ENCODE measurements at regions not wholly inside any gene's neighbourhood (a gene's known extent, or its start where the extent isn't known, plus 50 kb on each side); places are given as distances from the start of the nearest gene placed in this dataset.
"Not testable (repeated sequence)": the region's sequence is repeated elsewhere in the genome, so short reads cannot be mapped to it uniquely, and the experiment has no call there.

DNA sequence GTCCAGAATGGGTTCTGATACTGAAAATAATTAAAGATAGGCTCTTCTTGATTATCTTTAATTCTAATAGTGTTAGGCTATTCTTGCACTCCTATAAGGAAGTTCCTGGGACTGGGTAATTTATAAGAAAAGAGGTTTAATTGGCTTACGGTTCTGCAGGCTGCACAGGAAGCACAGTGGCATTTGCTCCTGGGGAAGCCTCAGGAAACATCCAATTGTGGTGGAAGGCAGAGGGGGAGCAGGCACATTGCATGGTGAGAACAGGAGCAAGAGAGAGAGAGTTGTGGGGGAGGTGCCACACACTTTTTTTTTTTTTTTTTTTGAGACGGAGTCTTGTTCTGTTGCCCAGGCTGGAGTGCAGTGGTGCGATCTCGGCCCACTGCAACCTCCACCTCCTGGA lies 540.3 kb downstream of the RFPL4B start:
- not testable (repeated sequence) for DNase-seq

DNA sequence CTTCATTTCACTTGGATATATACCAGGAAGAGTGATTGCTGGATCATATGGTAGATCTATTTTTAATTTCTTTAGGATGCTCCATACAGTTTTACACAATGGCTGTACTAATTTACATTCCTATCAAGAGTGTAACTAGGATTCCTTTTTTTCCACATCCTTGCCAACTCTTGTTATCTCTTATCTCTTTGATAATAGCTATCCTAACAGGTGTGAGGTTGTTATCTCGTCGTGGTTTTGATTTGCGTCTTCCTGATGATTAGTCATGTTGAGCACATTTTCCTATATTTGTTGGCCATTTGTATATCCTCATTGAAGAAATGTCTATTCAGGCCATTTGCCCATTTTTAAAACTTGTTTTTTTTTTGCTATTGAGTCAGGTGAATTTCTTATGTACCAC lies 552.4 kb downstream of the RFPL4B start:
- DNase-seq, result no peak

DNA sequence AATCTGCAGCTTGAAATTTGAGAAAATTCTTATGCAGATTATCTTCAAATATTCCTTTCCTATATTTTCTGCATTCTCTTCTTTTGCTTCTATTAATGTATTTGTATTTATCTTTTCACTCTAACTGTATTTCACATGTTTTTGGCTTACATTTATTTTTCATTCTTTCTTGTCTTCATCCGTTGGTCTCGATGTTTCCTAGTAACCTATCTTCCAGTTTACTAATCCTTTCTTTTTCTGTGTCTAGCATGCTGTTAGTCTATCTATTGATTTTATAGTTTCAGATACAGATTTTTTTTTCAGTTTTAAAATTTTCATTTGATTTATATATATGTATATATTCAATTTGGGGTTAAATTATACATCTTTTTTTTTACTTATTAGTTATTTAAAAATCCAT lies 556.2 kb downstream of the RFPL4B start:
- DNase-seq, result no peak

DNA sequence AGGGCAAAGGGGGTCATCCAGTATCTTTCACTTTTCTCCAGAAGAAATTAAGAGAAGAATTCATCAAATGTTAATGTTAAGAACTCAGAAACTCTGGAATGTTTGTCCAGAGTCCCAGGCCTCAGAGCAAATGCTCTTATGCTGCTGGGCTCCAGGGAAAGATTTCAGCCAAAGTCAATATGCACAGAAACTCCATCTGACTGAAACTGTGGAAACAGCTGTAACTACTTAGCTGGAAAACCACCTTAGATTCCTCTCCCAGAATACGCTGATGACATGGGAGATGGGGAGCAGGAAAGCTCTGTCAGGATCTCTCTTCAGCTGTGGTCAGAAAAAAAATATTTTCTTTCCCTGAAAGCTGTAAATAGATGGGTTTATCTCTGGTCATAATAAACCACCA lies 559.6 kb downstream of the RFPL4B start:
- DNase-seq, result no peak

DNA sequence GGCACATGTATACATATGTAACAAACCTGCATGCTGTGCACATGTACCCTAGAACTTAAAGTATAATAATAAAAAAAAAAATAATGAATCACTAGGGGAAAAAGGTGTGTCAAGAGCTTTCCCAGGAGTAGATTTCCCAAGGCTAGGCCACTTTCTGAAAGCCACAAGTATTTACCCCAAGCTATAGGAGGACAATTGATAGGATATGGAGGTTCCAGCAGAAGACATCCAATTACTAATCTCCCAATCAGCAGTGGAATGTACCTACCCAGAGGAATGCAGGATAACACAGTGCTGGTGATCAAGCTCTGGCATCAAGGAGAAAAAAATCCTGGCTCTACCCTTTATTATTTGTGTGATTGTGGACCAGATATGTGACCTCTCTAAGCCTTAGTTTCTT lies 562.7 kb downstream of the RFPL4B start:
- DNase-seq, result no peak

DNA sequence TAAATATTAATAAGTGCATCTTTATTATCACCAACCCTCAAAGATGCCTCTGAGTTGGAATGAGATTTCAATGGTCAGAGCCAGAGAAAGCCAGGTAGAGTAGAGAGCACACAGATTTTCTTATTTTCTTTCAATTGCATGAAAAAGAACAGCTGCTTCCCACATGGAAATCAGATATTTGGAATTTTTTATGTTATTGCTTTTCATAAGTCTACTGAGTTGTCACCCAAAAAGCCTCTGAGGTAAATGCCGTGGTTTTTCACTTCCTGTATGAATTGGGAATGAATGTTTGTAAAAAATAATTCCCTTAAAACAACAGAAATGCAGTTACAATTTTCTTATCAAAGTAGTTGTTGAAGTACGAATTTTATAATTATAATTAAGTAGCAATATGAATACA lies 563.1 kb downstream of the RFPL4B start:
- DNase-seq, result no peak

DNA sequence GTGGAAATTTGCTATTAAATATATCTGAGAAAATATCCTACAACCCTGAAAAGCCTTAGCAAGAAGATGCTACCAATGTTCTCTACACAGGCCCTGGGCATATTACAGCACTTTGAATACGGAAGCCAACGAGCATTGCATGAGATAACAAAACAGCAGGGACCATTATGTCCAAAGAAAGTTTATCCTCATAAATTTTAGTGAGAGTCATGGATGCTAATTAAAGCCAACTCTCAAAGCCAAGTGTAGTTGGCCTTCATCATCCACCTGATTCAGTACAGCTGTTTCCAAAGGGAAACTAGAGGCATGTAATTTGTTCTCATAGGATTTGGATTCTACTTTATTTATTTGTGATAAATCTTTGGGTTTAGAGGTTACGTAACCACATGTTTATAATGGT lies 564.8 kb downstream of the RFPL4B start:
- DNase-seq, result no peak

DNA sequence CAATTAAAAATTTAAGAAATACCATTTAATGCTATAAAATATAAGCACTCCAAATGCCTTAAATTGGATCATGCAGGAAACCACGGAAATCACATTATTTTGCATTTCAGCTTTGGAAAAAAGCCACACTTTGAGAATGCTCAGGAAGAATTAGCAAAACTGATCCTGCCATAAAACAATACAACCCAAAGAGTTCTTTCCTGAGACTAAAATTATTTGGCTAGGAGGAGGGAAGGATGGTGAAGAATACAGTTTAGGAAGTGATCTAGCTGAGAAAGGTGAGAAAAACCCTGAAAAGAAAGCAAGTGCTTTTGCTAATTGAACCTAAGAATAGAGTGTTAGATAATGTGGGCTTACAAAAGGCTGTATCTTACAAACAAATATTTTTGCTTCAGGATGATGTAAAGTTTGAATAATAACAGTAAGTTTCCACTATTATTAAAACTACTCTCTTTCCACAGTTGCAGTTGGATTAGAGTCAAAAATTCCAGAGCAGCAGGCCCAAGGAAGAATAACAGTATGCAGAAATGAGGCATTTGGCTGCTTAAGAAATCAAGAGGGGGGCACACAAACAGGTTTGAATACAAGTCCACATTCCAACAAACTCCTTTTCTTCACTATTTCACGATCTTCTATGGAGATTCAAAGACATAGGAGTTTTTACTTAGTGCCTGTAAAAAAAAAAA lies 565.4 kb downstream of the RFPL4B start:
- DNase-seq, result no peak

DNA sequence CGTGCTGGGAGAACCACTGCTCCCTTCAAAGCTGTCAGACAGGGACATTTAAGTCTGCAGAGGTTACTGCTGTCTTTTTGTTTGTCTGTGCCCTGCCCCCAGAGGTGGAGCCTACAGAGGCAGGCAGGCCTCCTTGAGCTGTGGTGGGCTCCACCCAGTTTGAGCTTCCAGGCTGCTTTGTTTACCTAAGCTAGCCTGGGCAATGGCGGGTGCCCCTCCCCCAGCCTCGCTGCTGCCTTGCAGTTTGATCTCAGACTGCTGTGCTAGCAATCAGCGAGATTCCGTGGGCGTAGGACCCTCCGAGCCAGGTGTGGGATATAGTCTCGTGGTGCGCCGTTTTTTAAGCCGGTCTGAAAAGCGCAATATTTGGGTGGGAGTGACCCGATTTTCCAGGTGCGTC lies 572.6 kb downstream of the RFPL4B start:
- not testable (repeated sequence) for DNase-seq

DNA sequence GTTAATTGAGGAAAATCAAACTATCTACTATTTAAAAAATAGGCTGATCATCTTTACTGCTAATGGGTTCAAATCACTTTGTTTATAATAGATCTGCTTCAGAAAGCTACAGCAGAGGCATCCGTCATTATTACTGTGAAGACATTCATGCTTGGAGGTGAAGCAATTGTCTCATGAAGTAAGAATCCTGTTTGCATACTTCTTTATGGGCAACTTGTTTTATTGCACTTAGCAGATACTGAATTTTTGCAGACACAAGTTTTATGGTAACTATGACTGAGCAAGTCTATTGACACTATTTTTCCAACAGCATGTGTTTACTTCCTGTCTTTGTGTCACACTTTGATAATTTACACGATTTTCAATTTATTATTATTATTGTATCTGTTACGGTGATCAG lies 573.9 kb downstream of the RFPL4B start:
- DNase-seq, result no peak

DNA sequence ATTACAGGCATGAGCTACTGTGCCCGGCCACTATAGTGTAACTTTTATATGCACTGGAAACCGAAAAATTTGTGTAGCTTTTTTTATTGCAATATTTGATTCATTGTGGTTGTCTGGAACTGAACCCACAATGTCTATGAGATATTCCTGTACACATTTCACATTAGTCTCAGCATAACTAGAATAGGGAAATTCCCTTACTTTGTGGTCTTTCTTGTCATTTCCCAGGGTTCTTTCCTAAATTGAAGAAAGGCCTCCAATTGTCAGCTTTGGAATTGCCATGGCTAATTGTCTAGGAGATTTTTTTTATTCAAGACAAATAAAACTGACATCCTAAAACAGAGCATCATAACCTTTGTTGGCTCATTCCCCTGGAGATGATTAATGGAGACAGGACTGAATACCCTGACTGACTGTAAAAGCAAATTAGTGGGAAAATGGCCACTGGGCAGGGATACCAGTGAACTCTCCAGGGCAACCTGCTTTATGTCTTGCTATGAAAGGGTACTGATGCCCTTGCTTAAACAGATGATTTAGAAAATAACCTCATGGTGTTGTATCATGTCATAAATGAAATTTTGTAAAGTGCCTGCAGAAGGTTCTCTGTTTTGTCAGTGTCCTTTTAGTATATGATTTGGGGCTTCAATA lies 576.9 kb downstream of the RFPL4B start:
- DNase-seq, result no peak

DNA sequence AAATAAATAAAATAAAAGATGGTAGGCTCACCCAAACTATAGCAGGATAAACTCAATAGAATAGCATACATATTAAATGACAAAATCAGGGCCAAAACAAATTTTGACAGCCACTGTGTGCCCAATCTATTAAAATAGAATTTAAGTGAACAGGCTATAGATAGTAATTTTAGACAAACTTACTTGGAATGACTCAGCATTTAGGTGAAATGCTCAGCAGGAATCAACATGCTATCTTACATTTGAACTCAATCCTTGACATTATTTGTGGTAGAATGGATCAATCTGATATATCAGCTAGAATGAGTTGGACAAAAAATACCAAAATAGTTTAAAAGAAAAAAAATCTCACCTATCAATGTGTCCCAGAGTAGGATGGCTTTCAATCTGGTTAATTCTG lies 578.6 kb downstream of the RFPL4B start:
- no peak for DNase-seq

DNA sequence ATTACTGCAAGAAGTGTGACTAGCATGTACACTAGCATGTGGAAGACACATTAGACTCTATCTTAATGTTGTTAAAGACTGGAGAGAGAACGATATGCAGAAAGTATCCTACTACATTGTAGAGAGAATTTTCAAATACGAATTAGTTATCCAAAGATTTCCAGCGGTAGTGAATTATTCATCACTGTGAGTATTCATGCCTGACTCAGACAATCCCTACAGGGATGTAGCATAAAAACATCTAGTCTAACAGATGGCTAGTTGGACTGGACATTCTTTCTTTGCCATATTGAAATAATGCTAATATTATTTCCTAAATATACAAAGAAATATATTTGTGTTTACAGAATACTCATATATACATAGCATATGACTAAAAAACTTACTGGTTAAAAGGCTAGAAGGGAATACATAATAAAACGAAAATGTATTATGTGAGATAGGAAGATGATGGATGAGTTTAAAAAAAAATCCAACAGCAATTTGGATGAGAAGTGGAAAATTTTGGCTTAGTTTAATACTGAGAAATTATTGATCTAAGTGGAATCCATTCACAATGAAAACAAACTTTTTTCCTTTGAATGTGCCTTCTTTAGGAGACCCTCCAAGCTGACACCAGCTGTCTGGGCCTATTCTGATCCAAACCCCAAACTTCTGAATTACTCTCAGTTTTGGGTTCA lies 580.7 kb downstream of the RFPL4B start:
- DNase-seq, result no peak

DNA sequence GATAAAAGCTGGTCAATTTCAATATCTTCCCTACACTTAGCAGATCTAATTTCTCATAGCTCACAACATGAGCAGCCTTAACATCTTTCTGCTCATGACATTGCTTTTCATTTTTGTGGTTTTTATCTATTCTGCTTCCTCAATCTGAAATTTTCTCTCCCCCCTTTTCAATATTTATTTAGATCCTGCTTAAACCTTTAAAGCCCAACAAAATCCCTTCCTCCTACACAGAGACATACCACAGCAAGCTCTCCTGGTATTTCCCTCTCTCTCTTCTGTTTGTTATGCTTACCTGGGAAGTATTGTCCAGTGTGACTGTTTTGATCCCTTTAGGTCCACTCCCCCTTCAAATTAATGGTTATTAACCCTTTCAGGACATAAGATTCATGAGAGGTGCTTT lies 582.5 kb downstream of the RFPL4B start:
- DNase-seq, result no peak

DNA sequence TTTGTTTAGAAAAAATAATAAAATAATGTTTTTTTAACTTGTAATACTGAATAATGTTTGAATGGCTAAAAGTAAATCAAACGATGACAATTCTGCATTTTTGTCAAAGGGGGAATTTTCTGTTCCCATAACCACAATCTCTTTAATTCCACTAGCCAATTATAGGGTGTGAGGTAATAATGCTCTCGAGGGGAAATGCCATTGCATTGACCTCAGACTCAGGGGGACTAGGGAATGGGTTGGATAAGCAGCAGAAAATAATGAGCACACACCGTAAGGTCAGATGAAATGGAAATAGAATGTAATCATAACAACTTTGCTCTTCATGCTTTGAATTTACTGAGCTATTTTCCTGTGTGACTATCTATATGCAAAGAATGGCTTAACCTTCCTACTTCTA lies 584.7 kb downstream of the RFPL4B start:
- DNase-seq, result no peak

DNA sequence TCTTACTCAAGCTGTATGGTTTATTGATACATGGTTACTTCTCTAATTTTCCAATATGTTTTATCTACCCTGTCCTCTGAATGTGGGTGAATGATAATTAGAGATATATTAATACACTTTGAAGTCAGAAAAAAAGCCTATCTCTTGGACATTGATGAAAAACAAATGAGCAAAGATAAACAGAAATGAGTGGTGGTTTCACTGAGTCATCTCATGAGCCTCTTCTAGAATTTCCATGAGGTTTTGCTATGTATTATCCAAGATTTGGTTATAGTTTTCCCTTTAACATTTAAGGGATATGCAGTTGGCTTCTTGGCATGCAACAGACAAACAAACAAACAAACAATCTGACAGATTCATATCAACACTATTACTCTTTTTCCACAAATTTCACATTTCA lies 586.8 kb downstream of the RFPL4B start:
- DNase-seq, result no peak

DNA sequence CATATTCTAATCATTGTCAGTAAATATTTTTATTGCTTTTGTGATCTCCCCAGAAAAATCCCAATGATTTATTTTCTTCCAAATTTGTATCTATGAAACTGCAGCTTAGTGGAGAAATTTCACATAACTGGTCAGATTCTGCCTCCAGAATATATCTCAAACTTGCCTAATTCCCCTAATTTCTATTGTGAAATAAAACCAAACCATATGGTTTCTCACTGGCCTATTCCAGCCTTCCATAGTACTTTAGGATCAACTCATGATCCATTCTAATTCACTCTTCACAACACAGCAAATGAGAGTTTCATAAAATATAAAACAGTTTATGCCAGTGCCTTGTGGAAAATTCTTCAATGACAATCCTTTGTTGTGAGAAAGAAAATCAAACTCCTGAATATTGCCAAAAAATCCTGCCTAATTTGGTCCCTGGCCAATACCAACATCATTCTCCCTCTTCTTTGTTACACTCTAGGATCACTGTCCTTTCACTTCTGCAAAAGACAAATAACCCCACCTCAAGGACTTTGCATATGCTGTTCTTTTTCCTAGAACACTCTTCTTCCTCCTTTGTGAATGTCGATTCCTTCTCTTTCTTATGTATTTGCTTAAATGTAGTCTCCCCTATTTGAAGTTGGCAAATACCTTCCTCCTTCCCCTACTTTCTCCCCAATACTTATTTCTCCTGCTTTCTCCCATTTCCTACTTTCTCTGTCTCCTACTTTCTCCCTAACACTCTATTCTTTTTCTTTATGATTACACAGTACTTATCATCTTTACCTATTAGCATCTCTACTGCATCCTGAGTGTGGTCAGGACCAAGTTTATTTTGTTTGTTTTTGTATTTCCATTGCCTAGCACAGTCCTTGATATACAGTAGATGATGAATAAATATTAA lies 587.5 kb downstream of the RFPL4B start:
- DNase-seq, result no peak

DNA sequence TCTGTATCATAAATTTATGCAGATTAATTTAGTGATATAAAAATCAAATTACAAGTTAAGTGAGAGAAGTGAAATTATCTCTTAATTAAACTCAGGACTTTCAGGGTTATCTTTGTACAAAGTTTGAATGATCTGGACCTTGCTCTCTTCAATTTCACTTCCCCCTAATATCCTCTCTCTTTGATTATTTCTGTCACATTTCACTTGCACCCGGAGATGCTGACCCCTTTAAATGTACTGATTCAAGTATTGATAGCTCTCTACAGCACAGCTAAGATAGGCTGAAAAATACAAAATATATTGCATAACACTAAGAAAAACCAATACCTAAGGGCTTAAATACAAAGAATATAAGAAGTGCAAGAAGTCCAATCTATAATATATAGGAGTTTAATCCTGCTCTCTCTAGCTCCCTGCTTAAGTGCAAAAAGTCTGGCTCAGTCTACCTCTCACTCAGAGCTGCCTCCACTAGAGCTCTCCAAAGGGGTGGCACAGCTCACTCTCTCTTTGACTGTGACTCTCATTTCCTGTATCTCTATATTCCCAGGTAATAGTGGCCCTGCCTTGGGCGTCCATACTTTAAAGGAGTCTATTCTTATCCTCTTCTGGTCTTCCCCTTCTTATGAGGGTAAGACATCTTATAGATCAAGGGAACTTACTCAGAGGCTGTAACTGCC lies 588.4 kb downstream of the RFPL4B start:
- no peak for DNase-seq

DNA sequence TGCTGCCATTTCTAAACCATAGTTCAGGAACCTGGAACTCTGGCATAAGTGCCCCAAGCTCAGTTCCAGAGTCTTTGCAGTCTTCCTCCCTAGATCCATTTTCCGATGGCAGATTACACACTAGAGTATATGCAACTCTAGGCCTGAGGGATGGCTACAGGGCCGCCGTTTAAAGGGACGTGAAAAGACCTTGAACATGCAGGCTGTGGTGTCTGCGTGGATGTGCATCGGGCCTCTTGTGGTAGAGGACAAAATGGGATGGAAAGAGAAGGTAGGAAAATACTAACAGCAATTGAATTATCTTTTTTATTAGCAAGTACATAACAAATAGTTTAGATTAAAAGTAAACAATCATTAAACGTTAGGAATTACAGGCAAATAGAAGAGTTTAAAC lies 588.9 kb downstream of the RFPL4B start:
- DNase-seq, result no peak

DNA sequence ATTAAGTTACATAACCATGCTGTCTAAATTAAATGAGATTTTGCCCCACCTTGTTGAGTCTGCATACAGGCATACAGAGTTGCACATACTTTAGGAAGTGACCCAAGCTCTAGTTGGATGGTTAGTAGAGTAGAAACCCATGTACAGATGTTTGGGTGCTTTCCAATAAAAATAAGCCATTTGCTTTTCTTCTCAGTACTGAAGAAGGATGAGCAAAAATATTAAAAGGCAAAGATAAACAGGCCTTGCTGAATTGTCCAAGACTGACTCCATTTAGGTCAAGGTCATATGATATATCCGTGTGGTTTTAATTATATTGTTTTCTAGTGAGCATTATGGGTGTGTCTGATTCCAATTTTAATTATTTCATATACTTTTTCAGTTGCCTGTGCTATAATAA lies 589.4 kb downstream of the RFPL4B start:
- DNase-seq, result no peak

DNA sequence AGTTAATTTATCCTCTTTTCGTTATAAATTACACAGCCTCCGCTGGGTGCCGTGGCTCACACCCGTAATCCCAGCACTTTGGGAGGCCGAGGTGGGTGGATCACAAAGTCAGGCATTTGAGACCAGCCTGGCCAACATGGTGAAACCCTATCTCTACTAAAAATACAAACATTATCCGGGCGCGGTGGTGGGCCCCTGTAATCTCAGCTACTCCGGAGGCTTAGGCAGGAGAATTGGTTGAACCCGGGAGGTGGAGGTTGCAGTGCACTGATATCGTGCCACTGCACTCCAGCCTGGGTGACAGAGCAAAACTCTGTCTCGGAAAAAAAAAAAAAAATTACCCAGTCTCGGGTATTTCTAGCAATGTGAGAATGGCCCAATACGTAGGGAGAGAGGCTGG lies 590.6 kb downstream of the RFPL4B start:
- DNase-seq, result not testable (repeated sequence)

DNA sequence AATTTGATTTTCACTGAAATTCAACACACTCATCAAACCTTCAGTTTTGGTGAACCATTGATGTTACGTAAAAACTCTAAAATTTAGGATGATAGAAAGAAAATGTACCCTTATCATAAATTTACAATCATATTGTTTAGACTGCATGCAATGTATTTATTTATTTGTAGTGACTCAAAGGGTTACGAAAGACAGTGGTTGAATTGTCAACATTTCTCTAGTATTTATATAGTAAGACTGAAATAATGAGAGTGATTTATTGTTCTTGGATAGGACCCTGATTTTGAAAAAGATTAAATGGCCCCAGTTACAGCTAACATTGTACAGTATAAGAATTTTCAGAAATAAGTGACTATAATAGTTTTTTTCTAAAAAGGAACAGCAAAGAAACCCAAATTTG lies 591.5 kb downstream of the RFPL4B start:
- DNase-seq, result no peak

DNA sequence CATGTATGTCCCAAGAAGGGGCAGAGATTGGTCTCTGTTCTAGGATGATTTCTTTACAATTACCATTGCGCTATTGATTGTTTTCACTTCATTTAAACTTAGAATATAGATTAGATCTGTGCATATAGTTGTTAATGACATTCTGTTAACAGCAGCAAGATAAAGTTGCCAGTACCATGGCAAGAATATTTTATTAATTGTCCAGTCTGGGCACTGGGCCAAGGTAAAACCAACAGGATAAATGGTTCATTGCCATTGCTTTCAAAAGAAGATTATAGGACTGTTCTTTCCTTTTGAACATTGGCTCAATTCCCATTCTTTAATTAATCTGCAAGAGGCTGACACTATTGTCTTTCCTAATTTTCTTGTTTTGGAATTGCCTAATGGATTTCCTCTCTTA lies 592.4 kb downstream of the RFPL4B start:
- DNase-seq, result no peak

Data from NCI-H510A (cell line).